ENCODE measurements at regions not wholly inside any gene's neighbourhood (a gene's known extent, or its start where the extent isn't known, plus 50 kb on each side); places are given as distances from the start of the nearest gene placed in this dataset.

DNA sequence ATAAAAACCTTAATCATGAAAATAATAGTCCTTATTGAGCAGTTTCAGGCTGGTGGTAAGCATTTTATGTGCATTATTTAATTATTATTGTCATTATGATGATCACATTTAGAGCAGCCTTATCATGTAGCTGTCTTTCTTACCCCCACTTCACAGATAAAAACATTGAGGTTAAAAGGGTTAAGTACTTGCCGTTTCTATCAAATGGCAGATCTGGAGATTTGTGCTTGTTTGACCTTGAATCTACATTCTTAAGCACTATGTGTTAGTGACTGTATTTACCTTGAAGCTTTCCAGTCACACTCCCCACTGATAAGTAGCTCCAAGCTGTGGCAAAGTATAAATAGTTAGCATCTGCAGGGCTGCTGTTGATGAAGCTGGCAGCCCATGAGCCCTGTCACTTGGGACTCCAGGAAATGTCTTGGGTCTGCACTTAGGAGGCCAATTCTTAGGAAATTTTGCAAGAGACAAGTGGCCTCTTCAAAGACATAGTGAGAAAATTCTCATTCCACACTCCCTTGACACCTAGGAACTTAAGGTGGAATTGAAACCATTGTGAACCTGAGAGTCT is 116.8 kb upstream of the AGR3 start:
- TF ChIP-seq EZH2 (optimal IDR thresholded peaks at IDR 0.05; ENCODE audit: low read depth, low read length): no peak
- TF ChIP-seq, protein P1, sequence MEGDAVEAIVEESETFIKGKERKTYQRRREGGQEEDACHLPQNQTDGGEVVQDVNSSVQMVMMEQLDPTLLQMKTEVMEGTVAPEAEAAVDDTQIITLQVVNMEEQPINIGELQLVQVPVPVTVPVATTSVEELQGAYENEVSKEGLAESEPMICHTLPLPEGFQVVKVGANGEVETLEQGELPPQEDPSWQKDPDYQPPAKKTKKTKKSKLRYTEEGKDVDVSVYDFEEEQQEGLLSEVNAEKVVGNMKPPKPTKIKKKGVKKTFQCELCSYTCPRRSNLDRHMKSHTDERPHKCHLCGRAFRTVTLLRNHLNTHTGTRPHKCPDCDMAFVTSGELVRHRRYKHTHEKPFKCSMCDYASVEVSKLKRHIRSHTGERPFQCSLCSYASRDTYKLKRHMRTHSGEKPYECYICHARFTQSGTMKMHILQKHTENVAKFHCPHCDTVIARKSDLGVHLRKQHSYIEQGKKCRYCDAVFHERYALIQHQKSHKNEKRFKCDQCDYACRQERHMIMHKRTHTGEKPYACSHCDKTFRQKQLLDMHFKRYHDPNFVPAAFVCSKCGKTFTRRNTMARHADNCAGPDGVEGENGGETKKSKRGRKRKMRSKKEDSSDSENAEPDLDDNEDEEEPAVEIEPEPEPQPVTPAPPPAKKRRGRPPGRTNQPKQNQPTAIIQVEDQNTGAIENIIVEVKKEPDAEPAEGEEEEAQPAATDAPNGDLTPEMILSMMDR (IDR thresholded peaks at IDR 0.05; ENCODE audit: low read length): no peak

All from MM.1S (cell line).